Thyroid gland (tissue), 4 donors: ENCODE measurements at regions not wholly inside any gene's neighbourhood (a gene's known extent, or its start where the extent isn't known, plus 50 kb on each side); places are given as distances from the start of the nearest gene placed in this dataset.

Experiments
- CTCF ChIP-seq, 6 experiments: fragments of 200-600 bp in 3 of 6; fragments of 450-650 bp in 3 of 6; sonication (generic) in 3 of 6; IDR thresholded peaks; one replicate each; pipeline ENCODE4 v1.5.1; 2016 to 2019; ENCODE audit warnings: antibody characterized with exemption in 6 of 6, mild to moderate bottlenecking in 2 of 6, inconsistent platforms in 1 of 6, moderate library complexity in 1 of 6
- POLR2A ChIP-seq, 2 donors: fragments of 450-650 bp; IDR thresholded peaks; one replicate each; pipeline ENCODE4 v1.6.1; 2017; ENCODE audit warnings: antibody characterized with exemption in 2 of 2, mild to moderate bottlenecking in 2 of 2, moderate library complexity in 1 of 2

GRCh38 chr11:115981104-115981481, 476.9 kb upstream of the CADM1 start:
- TF ChIP-seq CTCF (IDR thresholded peaks at IDR 0.05) (no peak), POLR2A (IDR thresholded peaks at IDR 0.05) (no peak)
